K562 (cell line): ENCODE measurements at regions not wholly inside any gene's neighbourhood (a gene's known extent, or its start where the extent isn't known, plus 50 kb on each side); places are given as distances from the start of the nearest gene placed in this dataset.

Experiments used
- ATAC-seq: fragments of 200-7000 bp; cut with Tn5 transposase; 3 replicates; pipeline ENCODE4 v1.9.1; 2020; ENCODE audit warnings: moderate library complexity
- BruUV-seq: library from RNA; stranded (reverse); fragments of 400-500 nt; replicated peaks from 2 replicates; lab custom pipeline; 2021; lab: Mats Ljungman, UMichigan
- CTCF ChIA-PET: fragments of 300-600 bp; formaldehyde crosslinking; extraction: SDS; loops from one replicate; lab custom pipeline; 2021; ENCODE audit warnings: low intra/inter-chr PET ratio; lab: Yijun Ruan, JAX
- POLR2A ChIA-PET: fragments of 300-600, 350-650 bp; sonication (Branson Sonifier 250); formaldehyde crosslinking; extraction: SDS; loops from one replicate; lab custom pipeline; 2021; ENCODE audit warnings: antibody characterized with exemption, inconsistent platforms; lab: Yijun Ruan, JAX
- DNase-seq, 4 experiments: peaks; one replicate each; pipeline versions ENCODE4 v3.0.0 to v3.0.0-alpha.2; 2011 to 2018; ENCODE audit warnings: low spot score in 3 of 4, mixed read lengths in 3 of 4; ENCODE audit errors: extremely low read depth in 1 of 4
- FAIRE-seq: peaks from 2 replicates; lab custom pipeline; 2011; peaks lifted over from hg19 to GRCh38; lab: Jason Lieb, UNC
- H2AFZ ChIP-seq: 2 replicates; pipeline ENCODE4 v1.6.0; 2011; ENCODE audit warnings: low read depth, low read length, control low read depth, inconsistent platforms
- H3K27ac ChIP-seq: fragments of 200-600 bp; 3 replicates; pipeline ENCODE4 v1.8.0; 2011; ENCODE audit warnings: low read depth, mild to moderate bottlenecking, control low read depth, inconsistent platforms, low read length, moderate library complexity, mixed read lengths; ENCODE audit errors: extremely low read depth
- H3K27me3 ChIP-seq, 2 experiments: fragments of 300-600 bp in 1 of 2; 2 replicates in 1 of 2; 3 replicates in 1 of 2; pipeline versions ENCODE4 v1.6.0 to v1.8.0; 2011; ENCODE audit warnings: inconsistent platforms in 2 of 2, low read length in 2 of 2, mild to moderate bottlenecking in 1 of 2, mixed read lengths in 1 of 2, moderate library complexity in 1 of 2; ENCODE audit not compliant: control insufficient read depth in 2 of 2, insufficient read depth in 2 of 2
- H3K36me3 ChIP-seq: fragments of 300-600 bp; 3 replicates; pipeline ENCODE4 v1.8.0; 2011; ENCODE audit warnings: mild to moderate bottlenecking, low read length, inconsistent platforms; ENCODE audit not compliant: control insufficient read depth, insufficient read depth
- H3K4me1 ChIP-seq, 2 experiments: fragments of 200-600 bp in 1 of 2; replicated peaks in 1 of 2; 2 replicates in 1 of 2; 3 replicates in 1 of 2; pipeline versions ENCODE4 v1.5.1 to v1.8.0; 2011; ENCODE audit warnings: inconsistent platforms in 2 of 2, low read length in 2 of 2, mild to moderate bottlenecking in 1 of 2, mixed read lengths in 1 of 2, moderate library complexity in 1 of 2; ENCODE audit not compliant: control insufficient read depth in 2 of 2, insufficient read depth in 2 of 2
- H3K4me2 ChIP-seq: 2 replicates; pipeline ENCODE4 v1.6.1; 2011; ENCODE audit warnings: low read length, control low read depth, inconsistent platforms, mixed read lengths; ENCODE audit not compliant: insufficient read depth
- H3K4me3 ChIP-seq: fragments of 200-600 bp; sonication (generic), shearing (Covaris generic); 2 replicates; pipeline ENCODE4 v1.5.1; 2016; ENCODE audit warnings: control low read depth, inconsistent platforms
- H3K79me2 ChIP-seq: fragments of 200-600 bp; 3 replicates; pipeline ENCODE4 v1.8.0; 2011; ENCODE audit warnings: low read length, inconsistent platforms; ENCODE audit not compliant: control insufficient read depth, insufficient read depth
- H3K9ac ChIP-seq, 2 experiments: 2 replicates each; pipeline versions ENCODE4 v1.6.0 to v1.6.1; 2011; ENCODE audit warnings: low read depth in 2 of 2, low read length in 2 of 2, control low read depth in 1 of 2, inconsistent platforms in 1 of 2, mild to moderate bottlenecking in 1 of 2, mixed read lengths in 1 of 2; ENCODE audit not compliant: insufficient read depth in 1 of 2
- H3K9me1 ChIP-seq: one replicate; pipeline ENCODE4 v1.6.0; 2011; ENCODE audit warnings: inconsistent platforms, mild to moderate bottlenecking, low read length, moderate library complexity; ENCODE audit not compliant: control insufficient read depth, insufficient read depth
- H3K9me3 ChIP-seq: replicated peaks from 2 replicates; pipeline ENCODE4 v1.5.1; 2011; ENCODE audit warnings: low read depth, low read length, inconsistent platforms; ENCODE audit not compliant: control insufficient read depth, insufficient read depth
- H4K20me1 ChIP-seq: replicated peaks from 2 replicates; pipeline ENCODE4 v1.6.1; 2011; ENCODE audit warnings: low read length, inconsistent platforms, mixed read lengths; ENCODE audit not compliant: control insufficient read depth, insufficient read depth
- ELF4 ChIP-seq: fragments of 450-650 bp; formaldehyde crosslinking; IDR thresholded peaks from 2 replicates; pipeline ENCODE4 v1.4.0; 2022; ENCODE audit warnings: missing genetic modification characterization
- ETV1 ChIP-seq: fragments of 450-650 bp; conservative IDR thresholded peaks from 2 replicates; pipeline ENCODE4 v1.6.1; 2016; ENCODE audit warnings: missing genetic modification characterization, control low read depth, low read depth, missing compliant biosample characterization
- HEY1 ChIP-seq: fragments of 250-450 bp; sonication (Bioruptor Pico); IDR thresholded peaks from 2 replicates; pipeline ENCODE4 v1.5.0; 2020; ENCODE audit warnings: mild to moderate bottlenecking, moderate library complexity, borderline replicate concordance
- NCOR1 ChIP-seq: fragments of 450-650 bp; IDR thresholded peaks from 2 replicates; pipeline ENCODE4 v1.6.1; 2016; ENCODE audit warnings: mild to moderate bottlenecking, moderate library complexity
- NR0B1 ChIP-seq: fragments of 450-650 bp; IDR thresholded peaks from one replicate; pipeline ENCODE4 v1.6.1; 2018; ENCODE audit warnings: mild to moderate bottlenecking, moderate library complexity; ENCODE audit not compliant: partially characterized antibody
- RREB1 ChIP-seq: fragments of 250-450 bp; sonication (Bioruptor Pico); IDR thresholded peaks from 2 replicates; pipeline ENCODE4 v1.4.0; 2020
- WGBS: fragments of 100-300 bp; shearing (Covaris generic); methylation state at CpG from one replicate; pipeline ENCODE4 v1.1.6; 2016; ENCODE audit warnings: low coverage, mixed read lengths; ENCODE audit not compliant: insufficient coverage; ENCODE audit errors: missing lambda C conversion rate; 5-methylcytosine and 5-hydroxymethylcytosine counted together
- in situ Hi-C: fragments of 300-500 bp; cut with MboI; formaldehyde crosslinking; loops from 4 replicates; pipeline ENCODE4 v1.15.0; 2018; ENCODE audit warnings: inconsistent platforms, mixed read lengths
- intact Hi-C: fragments of 100-400 bp; cut with micrococcal nuclease; formaldehyde crosslinking; loops from 2 replicates; pipeline ENCODE4 v1.14.2; 2022
- TF ChIP-seq, protein P1 (sequence below): fragments of 450-650 bp; IDR thresholded peaks from 2 replicates; pipeline ENCODE4 v1.6.1; 2018; ENCODE audit warnings: mild to moderate bottlenecking, low read depth; ENCODE audit not compliant: partially characterized antibody

DNA sequence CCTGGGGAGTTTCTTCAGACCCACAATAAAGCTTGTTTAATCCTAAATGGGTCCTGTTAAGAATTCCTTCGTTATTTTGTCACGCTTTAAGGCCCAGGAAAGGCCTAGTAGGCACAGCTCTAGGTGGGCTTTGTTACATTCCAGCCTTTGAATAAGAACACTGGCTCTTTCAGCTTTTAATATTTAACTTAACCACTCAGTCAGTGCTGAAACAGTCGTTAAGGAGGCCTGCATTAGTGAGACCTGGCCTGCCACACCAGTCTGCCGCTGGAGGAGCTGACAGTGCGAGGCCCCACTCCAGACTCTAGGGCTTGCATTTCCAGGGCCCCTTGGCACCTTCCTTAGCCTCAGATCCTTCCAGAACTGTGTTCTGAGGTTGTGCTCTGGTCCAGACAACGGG is 351.4 kb downstream of the GLRX3 start:
- Histone ChIP-seq H3K9me1 (no peaks in the 10 kb centered on the region), H3K79me2 (no peaks in the 10 kb centered on the region), H3K9ac (no peak overlapping the region), H3K4me1 (no peaks in the 10 kb centered on the region), H4K20me1 (no peaks in the 10 kb centered on the region), H3K27me3 (peaks cover 0 to 8% of the 10 kb centered on the region in 2 experiments; a peak in 1 of 5 replicates), H3K36me3 (no peaks in the 10 kb centered on the region), H3K27ac (no peak overlapping the region), H3K9me3 (no peaks in the 10 kb centered on the region), H3K4me3 (no peak overlapping the region), H3K4me2 (no peak overlapping the region), H2AFZ (no peak overlapping the region)
- TF ChIP-seq HEY1 (no peak), ETV1 (no peak)
- in situ Hi-C loops (no loop called here), intact Hi-C loops (no loop called here)
- CTCF ChIA-PET = no interaction called here
- no peak for DNase-seq
- BruUV-seq = no TSS peak
- ATAC-seq = no peak
- FAIRE-seq = no peak
- POLR2A ChIA-PET = interaction anchor here (0.7 kb wide), 1 partner anchor 241 kb away, joined by 3 read pairs; no protein-coding TSS in a partner anchor
- 7% methylated on average over 4 of the region's 6 CpGs for WGBS

DNA sequence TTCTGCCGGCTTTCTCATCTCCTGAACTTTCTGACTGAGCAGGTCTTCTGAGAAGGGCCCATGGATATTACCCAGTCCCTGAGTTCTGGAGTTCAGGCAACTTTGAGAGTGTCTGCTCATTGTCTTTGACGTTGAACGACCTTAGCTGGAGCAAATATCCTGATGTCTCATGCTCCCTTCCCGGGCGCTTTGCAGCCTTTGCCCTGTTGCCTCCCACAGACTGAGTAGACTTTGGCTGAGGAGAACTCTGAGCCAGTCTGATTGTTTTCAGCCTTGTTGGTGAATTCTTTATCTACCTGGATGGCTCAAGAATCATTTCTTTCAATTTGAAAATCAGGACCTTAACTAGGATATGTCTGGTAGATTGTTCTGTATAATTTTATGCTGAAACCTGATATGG is 353.7 kb downstream of the GLRX3 start:
- H4K20me1 ChIP-seq = no peaks in the 10 kb centered on the region
- no TSS peak for BruUV-seq
- 0% methylated on average over 5 of the region's 5 CpGs for WGBS
- no peak overlapping the region for H3K27ac ChIP-seq
- no peak overlapping the region for H3K4me2 ChIP-seq
- no peaks in the 10 kb centered on the region for H3K4me1 ChIP-seq
- H3K27me3 ChIP-seq = peaks cover 0 to 8% of the 10 kb centered on the region in 2 experiments; a peak in 1 of 5 replicates
- H2AFZ ChIP-seq = no peak overlapping the region
- POLR2A ChIA-PET = no interaction called here
- H3K36me3 ChIP-seq = no peaks in the 10 kb centered on the region
- no peak overlapping the region for H3K4me3 ChIP-seq
- no peak overlapping the region for H3K9ac ChIP-seq
- in situ Hi-C loops (no loop called here), intact Hi-C loops (no loop called here)
- no peak for ATAC-seq
- H3K9me1 ChIP-seq = no peaks in the 10 kb centered on the region
- no peak for DNase-seq
- no peaks in the 10 kb centered on the region for H3K9me3 ChIP-seq
- CTCF ChIA-PET = no interaction called here
- no peak for FAIRE-seq
- no peaks in the 10 kb centered on the region for H3K79me2 ChIP-seq
- TF ChIP-seq NR0B1 = no peak
- no peak for TF ChIP-seq RREB1
- TF ChIP-seq, protein P1, sequence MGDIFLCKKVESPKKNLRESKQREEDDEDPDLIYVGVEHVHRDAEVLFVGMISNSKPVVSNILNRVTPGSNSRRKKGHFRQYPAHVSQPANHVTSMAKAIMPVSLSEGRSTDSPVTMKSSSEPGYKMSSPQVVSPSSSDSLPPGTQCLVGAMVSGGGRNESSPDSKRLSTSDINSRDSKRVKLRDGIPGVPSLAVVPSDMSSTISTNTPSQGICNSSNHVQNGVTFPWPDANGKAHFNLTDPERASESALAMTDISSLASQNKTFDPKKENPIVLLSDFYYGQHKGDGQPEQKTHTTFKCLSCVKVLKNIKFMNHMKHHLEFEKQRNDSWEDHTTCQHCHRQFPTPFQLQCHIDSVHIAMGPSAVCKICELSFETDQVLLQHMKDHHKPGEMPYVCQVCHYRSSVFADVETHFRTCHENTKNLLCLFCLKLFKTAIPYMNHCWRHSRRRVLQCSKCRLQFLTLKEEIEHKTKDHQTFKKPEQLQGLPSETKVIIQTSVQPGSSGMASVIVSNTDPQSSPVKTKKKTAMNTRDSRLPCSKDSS = no peak
- TF ChIP-seq ELF4 (CRISPR knock-in tag) = no peak
- no peak for TF ChIP-seq ETV1
- no peak for TF ChIP-seq NCOR1
